Endothelial cell (in vitro differentiated cells): ENCODE measurements at regions not wholly inside any gene's neighbourhood (a gene's known extent, or its start where the extent isn't known, plus 50 kb on each side); places are given as distances from the start of the nearest gene placed in this dataset.

Experiments used
- DNase-seq: peaks from one replicate; pipeline ENCODE4 v3.0.0; 2021; ENCODE audit warnings: low spot score
- H3K27ac Mint-ChIP-seq: one replicate; pipeline ENCODE4 v1.8.0; 2021; ENCODE audit warnings: mixed read lengths, inconsistent platforms; ENCODE audit not compliant: unreplicated experiment
- H3K27me3 Mint-ChIP-seq: one replicate; pipeline ENCODE4 v1.8.0; 2021; ENCODE audit warnings: mild to moderate bottlenecking, moderate library complexity, mixed read lengths, inconsistent platforms; ENCODE audit not compliant: unreplicated experiment
- H3K36me3 Mint-ChIP-seq: one replicate; pipeline ENCODE4 v1.8.0; 2021; ENCODE audit warnings: mild to moderate bottlenecking, low read depth, mixed read lengths, inconsistent platforms; ENCODE audit not compliant: unreplicated experiment
- H3K4me1 Mint-ChIP-seq: one replicate; pipeline ENCODE4 v1.8.0; 2021; ENCODE audit warnings: mild to moderate bottlenecking, mixed read lengths, inconsistent platforms; ENCODE audit not compliant: unreplicated experiment
- H3K4me3 Mint-ChIP-seq: one replicate; pipeline ENCODE4 v1.8.0; 2021; ENCODE audit warnings: mild to moderate bottlenecking, mixed read lengths, inconsistent platforms; ENCODE audit not compliant: unreplicated experiment
- H3K9me3 Mint-ChIP-seq: one replicate; pipeline ENCODE4 v1.8.0; 2021; ENCODE audit warnings: mixed read lengths, inconsistent platforms; ENCODE audit not compliant: unreplicated experiment
- CTCF ChIP-seq: fragments of 200-600 bp; sonication (generic); IDR thresholded peaks from one replicate; pipeline ENCODE4 v1.5.0; 2021; ENCODE audit warnings: antibody characterized with exemption; ENCODE audit not compliant: unreplicated experiment

GRCh38 chr10:88038268-88038667 is 174.8 kb downstream of the PTEN start:
- H3K4me3 Mint-ChIP-seq, result no peak overlapping the region
- no peaks in the 10 kb centered on the region for H3K9me3 Mint-ChIP-seq
- no peaks in the 10 kb centered on the region for H3K36me3 Mint-ChIP-seq
- H3K27ac Mint-ChIP-seq, result no peak overlapping the region
- DNase-seq, result no peak
- peaks cover 4% of the 10 kb centered on the region for H3K27me3 Mint-ChIP-seq
- no peak for TF ChIP-seq CTCF
- peaks cover 16% of the 10 kb centered on the region for H3K4me1 Mint-ChIP-seq

GRCh38 chr10:88039496-88040200 is 176.2 kb downstream of the PTEN start:
- Mint-ChIP-seq H3K4me3 (no peak overlapping the region), H3K36me3 (no peaks in the 10 kb centered on the region), H3K4me1 (peaks cover 19% of the 10 kb centered on the region), H3K27ac (no peak overlapping the region), H3K9me3 (no peaks in the 10 kb centered on the region), H3K27me3 (peaks cover 5% of the 10 kb centered on the region)
- no peak for TF ChIP-seq CTCF
- no peak for DNase-seq

- TF ChIP-seq CTCF, result no peak
- peaks cover 27% of the 10 kb centered on the region for H3K4me1 Mint-ChIP-seq
- H3K27ac Mint-ChIP-seq, result no peak overlapping the region
- H3K4me3 Mint-ChIP-seq, result no peak overlapping the region
- no peaks in the 10 kb centered on the region for H3K9me3 Mint-ChIP-seq
- H3K27me3 Mint-ChIP-seq, result peaks cover 5% of the 10 kb centered on the region
- no peak for DNase-seq
- no peaks in the 10 kb centered on the region for H3K36me3 Mint-ChIP-seq
Measured at GRCh38 chr10:88041243-88042159, 178.1 kb downstream of the PTEN start.

- no peaks in the 10 kb centered on the region for H3K36me3 Mint-ChIP-seq
- H3K9me3 Mint-ChIP-seq, result no peaks in the 10 kb centered on the region
- no peak overlapping the region for H3K4me3 Mint-ChIP-seq
- DNase-seq, result no peak
- no peak for TF ChIP-seq CTCF
- peaks cover 5% of the 10 kb centered on the region for H3K27me3 Mint-ChIP-seq
- peaks cover 23% of the 10 kb centered on the region for H3K4me1 Mint-ChIP-seq
- H3K27ac Mint-ChIP-seq, result no peak overlapping the region
Measured at GRCh38 chr10:88042160-88043100, 179.0 kb downstream of the PTEN start.
